SU-DHL-6 (cell line): ENCODE measurements at regions not wholly inside any gene's neighbourhood (a gene's known extent, or its start where the extent isn't known, plus 50 kb on each side); places are given as distances from the start of the nearest gene placed in this dataset.

Experiments
- CTCF ChIP-seq: fragments of 200-600 bp; sonication (generic); IDR thresholded peaks from one replicate; pipeline ENCODE4 v1.5.1; 2017; ENCODE audit warnings: antibody characterized with exemption, mild to moderate bottlenecking, low read length, moderate library complexity; ENCODE audit not compliant: insufficient read depth, poor library complexity, severe bottlenecking
- EZH2phosphoT487 ChIP-seq: fragments of 200-600 bp; sonication (generic), shearing (Covaris generic); conservative IDR thresholded peaks from 2 replicates; pipeline ENCODE4 v1.6.1; 2018; ENCODE audit warnings: mild to moderate bottlenecking, antibody characterized with exemption, low read length, moderate library complexity, mixed read lengths

GRCh38 chr14:87756661-87757060 is 236.3 kb downstream of the GALC start:
- TF ChIP-seq CTCF (no peak), EZH2phosphoT487 (no peak)
